GM12892 (cell line): ENCODE measurements at regions not wholly inside any gene's neighbourhood (a gene's known extent, or its start where the extent isn't known, plus 50 kb on each side); places are given as distances from the start of the nearest gene placed in this dataset.

Source experiments
- DNase-seq: peaks from one replicate; pipeline ENCODE4 v3.0.0; 2011; ENCODE audit not compliant: insufficient read length
- FAIRE-seq: peaks from 2 replicates; lab custom pipeline; 2011; peaks lifted over from hg19 to GRCh38; lab: Jason Lieb, UNC
- POLR2A ChIP-seq: IDR thresholded peaks from 2 replicates; pipeline ENCODE4 v1.6.1; 2011; ENCODE audit warnings: low read depth, low read length, control low read depth
- POLR2AphosphoS5 ChIP-seq: IDR thresholded peaks from 2 replicates; pipeline ENCODE4 v1.6.1; 2011; ENCODE audit warnings: low read depth, low read length, control low read depth
- TAF1 ChIP-seq: IDR thresholded peaks from 2 replicates; pipeline ENCODE4 v1.6.1; 2011; ENCODE audit warnings: low read depth, mild to moderate bottlenecking, control low read depth, low read length, borderline replicate concordance

DNA sequence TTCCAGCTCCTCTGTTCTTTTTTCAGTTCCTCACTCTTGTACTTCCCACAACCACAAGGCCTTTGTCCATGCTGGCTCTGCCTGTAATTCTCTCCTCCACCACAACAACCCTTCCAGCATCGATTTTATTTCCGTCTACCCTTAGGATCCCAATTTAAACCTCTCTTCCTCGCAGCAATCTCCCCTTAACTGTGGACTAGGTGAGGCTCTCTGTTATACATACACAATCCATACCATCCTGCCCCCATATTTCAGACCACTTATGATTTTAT lies 90.4 kb upstream of the ZC3H11B start:
- DNase-seq (no peak), FAIRE-seq (no peak)
- TF ChIP-seq POLR2AphosphoS5 = no peak
- TF ChIP-seq POLR2A = no peak
- TF ChIP-seq TAF1 = no peak

DNA sequence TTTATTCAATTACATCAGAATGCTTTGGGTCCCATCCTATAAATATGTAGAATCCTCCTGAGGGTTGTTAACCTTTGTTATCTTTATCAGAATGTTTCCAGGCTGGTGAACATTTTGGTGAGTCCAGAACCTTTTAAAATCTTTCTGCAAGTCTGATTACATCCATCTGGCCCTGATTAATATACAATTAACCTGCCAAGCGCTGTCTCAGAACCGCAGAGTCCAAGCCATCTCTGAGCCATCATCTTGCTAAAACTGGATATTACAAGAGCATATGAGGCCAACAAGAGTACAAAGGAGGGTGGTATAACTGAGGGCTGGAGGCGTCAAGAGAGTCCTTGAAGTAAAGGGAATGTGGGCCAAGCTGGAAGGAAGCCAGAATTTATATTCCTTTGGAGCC lies 88.6 kb upstream of the ZC3H11B start:
- DNase-seq = no peak
- no peak for FAIRE-seq
- no peak for TF ChIP-seq POLR2AphosphoS5
- no peak for TF ChIP-seq TAF1

DNA sequence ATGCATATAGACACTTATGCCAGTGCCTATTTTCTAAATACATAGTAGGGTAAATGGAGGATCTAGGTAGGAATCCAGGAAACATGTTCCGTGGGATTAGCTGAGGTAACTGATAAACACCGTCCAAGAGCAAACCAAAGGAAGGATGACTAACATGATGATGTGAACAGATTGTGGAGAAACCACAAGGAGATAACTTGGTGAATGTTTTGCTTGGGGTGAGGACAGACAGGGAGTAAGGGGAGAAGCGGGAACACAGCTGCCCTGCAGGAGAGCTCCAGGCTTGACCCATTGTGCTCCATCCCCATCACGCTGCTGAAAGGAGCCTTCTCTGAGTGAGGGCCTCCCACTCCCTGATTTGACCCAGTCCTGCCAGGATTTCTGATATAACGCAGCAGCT lies 87.0 kb upstream of the ZC3H11B start:
- no peak for TF ChIP-seq POLR2AphosphoS5
- FAIRE-seq (no peak), DNase-seq (no peak)

DNA sequence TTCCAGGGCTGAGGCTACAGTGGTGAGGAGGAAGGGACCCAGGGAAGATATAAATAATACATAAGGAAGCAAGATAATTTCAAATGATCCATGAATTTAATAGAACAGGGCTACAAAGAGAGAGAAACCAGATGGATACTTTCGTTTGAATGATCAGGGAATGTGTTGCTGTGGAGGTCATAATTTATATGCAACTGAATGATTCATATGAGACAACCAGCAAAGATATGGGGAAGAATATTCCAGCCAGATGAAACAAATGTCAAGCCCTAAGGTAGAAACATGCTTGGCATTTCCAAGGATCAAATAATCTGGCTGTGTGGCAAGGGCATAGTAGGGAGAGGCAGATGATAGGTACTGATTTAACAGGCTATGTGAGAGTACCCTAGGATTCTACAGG lies 84.8 kb upstream of the ZC3H11B start:
- no peak for FAIRE-seq
- TF ChIP-seq POLR2AphosphoS5 (no peak), POLR2A (no peak), TAF1 (no peak)
- no peak for DNase-seq

DNA sequence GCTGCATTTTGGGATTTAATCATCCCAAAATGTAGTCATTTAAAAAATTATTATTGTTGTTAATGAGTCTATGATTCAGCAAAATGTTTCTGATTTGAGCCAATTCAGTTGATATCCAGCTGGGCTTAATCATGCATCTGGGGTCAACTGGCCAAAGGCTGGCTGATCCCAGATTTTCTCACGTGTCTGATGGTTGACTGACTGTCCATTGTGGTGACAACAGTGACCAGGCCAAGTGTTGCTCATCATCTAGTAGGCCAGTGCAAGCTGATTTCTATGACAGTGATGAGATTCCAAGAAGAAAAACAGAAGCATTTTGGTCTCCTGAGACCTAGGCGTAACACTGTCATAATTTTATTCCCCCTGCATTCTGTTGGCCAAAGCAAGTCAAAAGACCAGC lies 80.1 kb upstream of the ZC3H11B start:
- no peak for FAIRE-seq

DNA sequence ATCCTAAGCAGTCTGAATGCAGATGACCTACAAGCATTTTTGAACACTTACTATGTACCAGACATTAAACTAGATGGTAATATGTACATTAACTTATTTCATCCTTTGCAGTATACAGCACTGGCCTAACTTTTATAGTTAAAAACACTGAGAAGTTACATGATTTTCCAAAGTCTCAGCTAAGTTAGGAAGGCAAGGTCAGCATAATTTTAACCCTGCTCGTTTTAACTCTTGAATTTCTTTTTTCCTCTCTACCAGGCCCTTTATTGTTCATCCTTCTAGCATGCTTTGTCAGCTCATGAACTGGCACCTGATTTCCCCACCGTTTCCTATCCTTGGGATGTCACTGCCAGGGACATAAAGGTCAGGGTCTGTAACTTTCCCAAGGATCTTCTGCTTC lies 76.9 kb upstream of the ZC3H11B start:
- FAIRE-seq (no peak), DNase-seq (no peak)
- TF ChIP-seq POLR2AphosphoS5 (no peak), POLR2A (no peak), TAF1 (no peak)

More for the DNA sequence above, 80.1 kb upstream of the ZC3H11B start:
- DNase-seq = no peak
- no peak for TF ChIP-seq POLR2A
- TF ChIP-seq TAF1 = no peak
- no peak for TF ChIP-seq POLR2AphosphoS5

DNA sequence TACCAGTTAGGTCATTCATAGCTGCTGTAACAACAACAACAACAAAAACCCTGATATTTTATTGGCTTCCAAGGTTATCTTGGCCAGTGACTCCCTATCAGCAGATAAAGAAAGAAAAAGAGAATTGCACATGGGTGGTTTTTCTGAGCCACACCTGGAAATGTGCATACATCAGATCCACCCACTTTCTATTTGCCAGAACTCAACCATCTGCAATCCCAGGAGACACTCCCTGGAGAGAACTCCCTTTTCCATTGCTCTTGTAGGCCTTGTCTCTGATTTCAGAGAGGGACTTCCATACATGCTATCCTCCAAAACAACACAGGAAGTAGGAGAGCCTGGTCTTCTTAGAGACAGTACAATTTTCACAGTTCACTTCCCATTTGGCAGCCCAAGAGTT lies 74.9 kb upstream of the ZC3H11B start:
- no peak for FAIRE-seq
- TF ChIP-seq TAF1 = no peak
- no peak for TF ChIP-seq POLR2AphosphoS5
- TF ChIP-seq POLR2A = no peak
- no peak for DNase-seq

DNA sequence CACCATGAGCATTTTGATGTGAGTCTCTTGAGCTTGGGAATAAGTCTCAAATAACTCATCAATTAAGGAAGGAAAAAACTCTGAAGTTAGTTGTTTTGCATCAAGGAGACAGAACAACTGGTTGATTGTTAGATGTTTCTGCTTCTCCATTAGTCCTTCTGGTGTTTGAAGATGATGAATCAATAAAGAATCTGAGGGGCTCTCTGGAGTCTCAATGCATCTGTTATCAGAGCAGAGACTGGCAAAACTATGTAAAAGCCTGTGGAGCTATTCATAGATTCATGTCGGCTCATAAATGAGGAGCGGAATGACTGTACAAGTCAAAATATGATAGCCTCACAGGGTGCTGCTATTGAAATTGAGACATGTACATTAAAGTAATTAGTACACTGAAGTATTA lies 73.3 kb upstream of the ZC3H11B start:
- DNase-seq (no peak), FAIRE-seq (no peak)
- no peak for TF ChIP-seq POLR2AphosphoS5
- no peak for TF ChIP-seq POLR2A
- no peak for TF ChIP-seq TAF1

DNA sequence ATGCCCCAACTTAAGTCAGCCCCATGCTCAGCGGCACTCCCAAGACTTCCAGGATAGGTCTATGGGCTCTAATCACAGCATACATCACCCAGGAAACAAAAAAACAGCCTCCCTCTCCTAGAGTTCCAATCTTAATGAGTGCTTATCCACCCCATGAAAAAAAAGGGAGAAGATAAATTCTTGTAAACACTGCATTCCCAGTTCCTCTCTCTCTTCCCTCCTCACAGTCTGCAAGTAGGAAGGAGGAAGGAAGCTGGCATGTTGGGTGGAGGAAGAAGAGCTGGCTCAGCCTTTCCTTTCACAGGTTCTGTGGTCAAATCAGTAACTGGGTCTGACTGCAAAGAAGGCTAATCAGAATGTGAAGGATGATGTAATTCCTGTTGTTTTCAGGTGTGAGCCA lies 69.9 kb upstream of the ZC3H11B start:
- DNase-seq (no peak), FAIRE-seq (no peak)
- TF ChIP-seq POLR2A = no peak
- TF ChIP-seq POLR2AphosphoS5 = no peak
- no peak for TF ChIP-seq TAF1

DNA sequence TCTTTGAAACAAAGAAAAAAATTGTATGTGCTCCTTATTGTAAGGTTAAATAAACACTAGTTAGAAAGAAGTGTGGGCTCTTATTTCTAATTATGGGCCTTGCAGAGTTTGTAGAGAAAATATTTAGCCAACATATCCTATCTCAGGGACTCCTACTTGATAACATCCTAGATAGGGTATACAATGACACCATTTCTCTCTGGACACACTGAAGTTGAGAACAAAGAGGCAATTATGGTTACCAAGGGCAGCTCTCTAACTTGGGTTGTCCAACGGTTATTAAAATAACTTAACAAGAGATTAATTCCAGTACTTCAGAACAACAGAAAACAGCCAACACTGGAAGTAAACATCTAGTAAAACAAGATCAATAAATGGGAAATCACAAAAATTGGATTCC lies 69.0 kb upstream of the ZC3H11B start:
- TF ChIP-seq TAF1 (no peak), POLR2AphosphoS5 (no peak), POLR2A (no peak)
- DNase-seq = no peak
- FAIRE-seq = no peak

DNA sequence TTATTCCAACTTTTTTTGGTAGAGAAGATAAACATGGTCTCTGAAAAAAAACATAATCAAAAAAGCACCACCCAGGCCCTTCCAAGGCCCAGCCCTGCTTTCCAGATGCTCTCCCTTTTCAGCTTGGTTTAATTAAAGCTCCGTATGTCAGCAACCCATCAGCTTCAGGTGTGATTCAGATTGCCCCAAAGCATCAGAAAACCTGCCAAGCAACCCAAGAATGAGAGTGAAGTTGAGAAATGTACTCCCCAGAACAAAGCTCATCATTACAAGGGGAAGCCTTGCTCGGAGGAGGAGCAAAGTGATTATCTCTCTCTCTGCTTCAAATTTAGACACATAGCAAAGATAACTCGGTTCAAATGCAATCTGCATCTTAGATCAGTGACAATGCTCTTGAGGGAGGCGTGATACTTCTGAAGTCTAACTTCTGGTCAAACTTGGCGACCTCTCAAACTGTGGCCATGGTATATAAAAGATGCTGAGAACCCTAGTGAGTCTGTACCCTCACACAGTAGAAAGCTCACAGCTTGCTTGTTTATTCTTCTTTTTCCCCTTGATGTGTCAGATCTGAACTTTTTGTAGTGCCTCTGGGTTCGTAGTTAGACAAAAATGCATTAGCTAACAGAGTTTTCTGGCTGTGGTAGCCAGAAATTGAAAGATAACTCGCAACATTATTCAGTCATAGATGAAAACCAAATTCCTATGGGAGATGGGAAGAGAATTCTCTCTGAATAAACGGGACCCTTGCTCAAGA lies 63.3 kb upstream of the ZC3H11B start:
- no peak for TF ChIP-seq TAF1
- TF ChIP-seq POLR2A = no peak
- no peak for TF ChIP-seq POLR2AphosphoS5
- DNase-seq (no peak), FAIRE-seq (no peak)

DNA sequence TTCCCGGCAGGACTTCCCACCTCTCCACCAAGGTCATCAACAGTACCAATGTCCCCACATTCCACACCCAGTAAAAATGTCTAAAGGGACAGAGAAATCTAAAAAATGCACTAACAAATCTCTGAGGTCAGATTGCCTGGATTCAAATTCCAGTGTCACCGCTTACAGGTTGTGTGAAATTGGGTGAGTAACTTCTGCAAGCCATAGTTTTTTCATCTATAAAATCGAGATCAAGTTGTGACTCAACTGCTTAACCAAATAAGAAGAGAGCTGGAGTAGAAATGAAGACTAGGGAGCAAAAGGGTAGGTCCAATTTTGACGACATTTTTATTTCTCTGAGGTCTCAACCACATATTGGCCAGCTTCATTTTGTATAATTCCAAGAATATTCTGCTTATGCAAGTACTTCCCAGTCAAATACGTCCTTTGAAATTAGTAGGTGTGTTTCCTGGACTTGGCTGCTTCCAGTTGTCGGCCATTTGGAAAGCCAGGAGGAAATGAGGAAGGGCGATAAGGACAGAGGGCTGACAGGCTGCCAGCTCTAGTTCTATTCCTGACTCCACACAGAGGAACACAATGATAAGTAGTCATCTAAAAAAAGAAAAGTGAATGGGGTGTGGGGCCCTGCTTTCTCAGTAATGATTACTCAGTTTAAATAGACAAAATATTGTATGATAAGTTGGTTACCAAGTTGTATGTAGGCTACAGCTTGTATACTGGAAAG lies 57.7 kb upstream of the ZC3H11B start:
- FAIRE-seq = no peak
- DNase-seq = no peak
- no peak for TF ChIP-seq POLR2A
- no peak for TF ChIP-seq TAF1
- TF ChIP-seq POLR2AphosphoS5 = no peak
